PFSK-1 (cell line): ENCODE measurements at regions not wholly inside any gene's neighbourhood (a gene's known extent, or its start where the extent isn't known, plus 50 kb on each side); places are given as distances from the start of the nearest gene placed in this dataset.

Source experiments
- FOXP2 ChIP-seq: optimal IDR thresholded peaks from 2 replicates; pipeline ENCODE3; 2011; ENCODE audit warnings: borderline replicate concordance, control low read depth, inconsistent platforms; ENCODE audit not compliant: insufficient read depth; ENCODE audit errors: extremely low read length, extremely low read depth
- POLR2AphosphoS5 ChIP-seq: IDR thresholded peaks from 2 replicates; pipeline ENCODE4 v1.6.1; 2012; ENCODE audit warnings: low read depth, mild to moderate bottlenecking, control low read depth, low read length, moderate library complexity
- REST ChIP-seq, 2 experiments: IDR thresholded peaks; 2 replicates each; pipeline versions ENCODE4 v1.6.1 to v1.8.0; 2011 to 2012; ENCODE audit warnings: low read depth in 2 of 2, low read length in 2 of 2, control low read depth in 1 of 2, inconsistent platforms in 1 of 2, mild to moderate bottlenecking in 1 of 2, moderate library complexity in 1 of 2; ENCODE audit not compliant: insufficient read depth in 1 of 2
- SIN3A ChIP-seq: IDR thresholded peaks from 2 replicates; pipeline ENCODE4 v1.6.1; 2012; ENCODE audit warnings: mild to moderate bottlenecking, low read length, moderate library complexity, borderline replicate concordance; ENCODE audit not compliant: insufficient read depth
- TAF1 ChIP-seq: IDR thresholded peaks from 2 replicates; pipeline ENCODE4 v1.6.1; 2012; ENCODE audit warnings: low read length, control low read depth, borderline replicate concordance; ENCODE audit not compliant: insufficient read depth

DNA sequence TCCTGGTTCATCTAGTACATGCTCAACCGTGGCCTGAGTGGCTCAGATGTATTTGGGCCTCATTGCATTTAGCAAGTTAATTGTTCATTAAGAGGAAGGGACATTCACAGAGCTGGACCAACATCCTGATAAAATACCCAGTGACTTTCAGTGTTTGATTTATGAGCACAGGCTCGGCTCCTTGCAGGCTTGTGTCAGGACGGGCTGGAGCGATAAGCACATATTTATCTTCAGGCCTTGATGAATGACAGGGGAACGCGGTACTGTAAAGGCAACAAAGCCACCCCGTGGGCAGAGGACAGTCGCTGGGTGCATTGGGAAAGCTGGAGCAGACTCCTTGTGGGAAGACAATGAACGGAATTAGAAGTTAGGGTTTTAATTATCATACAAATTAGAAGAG is 548.6 kb upstream of the HS6ST1 start:
- TF ChIP-seq FOXP2, result no peak
- no peak for TF ChIP-seq TAF1
- no peak for TF ChIP-seq POLR2AphosphoS5

GRCh38 chr2:128867936-128868636 is 549.4 kb upstream of the HS6ST1 start:
- no peak for TF ChIP-seq REST (IDR thresholded peaks at IDR 0.05; ENCODE audit: insufficient read depth in 1 of 2, low read depth in 2 of 2, low read length in 2 of 2)
- no peak for TF ChIP-seq TAF1
- no peak for TF ChIP-seq SIN3A
- TF ChIP-seq POLR2AphosphoS5, result no peak
- no peak for TF ChIP-seq FOXP2

GRCh38 chr2:128868686-128869551 is 550.3 kb upstream of the HS6ST1 start:
- TF ChIP-seq TAF1 (no peak), REST (IDR thresholded peaks at IDR 0.05; ENCODE audit: insufficient read depth in 1 of 2, low read depth in 2 of 2, low read length in 2 of 2) (no peak), FOXP2 (no peak)

DNA sequence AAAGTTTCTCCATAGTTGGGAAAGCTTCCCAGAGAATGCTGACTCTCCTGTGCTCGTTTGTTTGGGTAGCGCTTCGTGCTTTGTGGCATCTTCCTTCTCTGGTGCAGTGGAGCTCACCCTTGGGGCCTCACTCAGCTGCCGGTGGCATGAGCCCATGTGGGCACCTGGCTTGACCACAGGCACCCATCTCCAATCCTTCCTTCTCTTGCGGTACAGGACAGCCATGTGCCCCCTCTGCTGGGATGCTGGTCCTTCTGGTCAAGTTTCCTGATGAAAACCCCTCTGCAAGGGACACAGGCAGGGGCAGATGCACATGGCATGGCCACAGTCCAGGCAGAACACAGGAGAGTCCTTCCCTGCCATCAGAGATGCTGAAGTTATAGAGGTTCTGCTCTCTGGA is 555.9 kb upstream of the HS6ST1 start:
- TF ChIP-seq POLR2AphosphoS5, result no peak

- TF ChIP-seq REST (IDR thresholded peaks at IDR 0.05; ENCODE audit: insufficient read depth in 1 of 2, low read depth in 2 of 2, low read length in 2 of 2) (no peak), SIN3A (no peak), TAF1 (no peak), FOXP2 (no peak), POLR2AphosphoS5 (no peak)
Measured at GRCh38 chr2:128876986-128877983, 558.6 kb upstream of the HS6ST1 start.
